ENCODE measurements at regions not wholly inside any gene's neighbourhood (a gene's known extent, or its start where the extent isn't known, plus 50 kb on each side); places are given as distances from the start of the nearest gene placed in this dataset.

- no peak for TF ChIP-seq CHD7 (IDR thresholded peaks at IDR 0.05; ENCODE audit: insufficient replicate concordance, low read length)
- TF ChIP-seq POU5F1 (IDR thresholded peaks at IDR 0.05; ENCODE audit: low read depth, low read length) = no peak
- TF ChIP-seq TAF1 (IDR thresholded peaks at IDR 0.05; ENCODE audit: low read depth, low read length) = no peak
- no peak for TF ChIP-seq SP1 (IDR thresholded peaks at IDR 0.05; ENCODE audit: low read depth, low read length)
- TF ChIP-seq TBP (IDR thresholded peaks at IDR 0.05; ENCODE audit: low read depth, low read length) = no peak
- no peak for TF ChIP-seq POLR2AphosphoS5 (IDR thresholded peaks at IDR 0.05; ENCODE audit: low read depth, low read length)
- no peak for TF ChIP-seq NRF1 (IDR thresholded peaks at IDR 0.05; ENCODE audit: low read depth, low read length)
- no peak for TF ChIP-seq TEAD4 (IDR thresholded peaks at IDR 0.05; ENCODE audit: low read depth, low read length)
- TF ChIP-seq HDAC6 (IDR thresholded peaks at IDR 0.05; ENCODE audit: low read depth, low read length) = no peak
- no peak for TF ChIP-seq CBX8 (IDR thresholded peaks at IDR 0.05; ENCODE audit: borderline replicate concordance, low read depth, low read length)
- TF ChIP-seq KDM4A (IDR thresholded peaks at IDR 0.05; ENCODE audit: low read depth, low read length, severe bottlenecking) = no peak
- TF ChIP-seq JUND (IDR thresholded peaks at IDR 0.05; ENCODE audit: low read length) = no peak
- TF ChIP-seq ASH2L (IDR thresholded peaks at IDR 0.05; ENCODE audit: low read length) = no peak
- TF ChIP-seq POLR2A (IDR thresholded peaks at IDR 0.05; ENCODE audit: control extremely low read depth in 1 of 2, low read depth in 2 of 2, low read length in 2 of 2) = no peak
- TF ChIP-seq BCL11A (IDR thresholded peaks at IDR 0.05; ENCODE audit: low read depth in 2 of 2, low read length in 2 of 2) = no peak
Observed at GRCh38 chr5:173547579-173547978, 68.9 kb downstream of the BOD1 start (continued).

Measured in H1 (cell line).